Heart left ventricle (tissue), 16 donors: ENCODE measurements at regions not wholly inside any gene's neighbourhood (a gene's known extent, or its start where the extent isn't known, plus 50 kb on each side); places are given as distances from the start of the nearest gene placed in this dataset.
"Not testable (repeated sequence)": the region's sequence is repeated elsewhere in the genome, so short reads cannot be mapped to it uniquely, and the experiment has no call there.

Experiments used
- ATAC-seq, 4 donors: fragments of 200-7000 bp; cut with Tn5 transposase; one replicate each; pipeline ENCODE4 v1.9.1; 2020 to 2022; ENCODE audit warnings: moderate library complexity in 4 of 4, mild to moderate bottlenecking in 3 of 4, moderate number of reproducible peaks in 1 of 4
- DNase-seq, 5 donors: peaks; one replicate each; pipeline ENCODE4 v3.0.0-alpha.2; 2020
- H3K27ac ChIP-seq, 12 donors: fragments of 200-600 bp; sonication (generic) in 4 of 12; one replicate each; pipeline versions ENCODE4 v1.5.0 to v1.8.0; 2016 to 2022; ENCODE audit warnings: mild to moderate bottlenecking in 2 of 12
- H3K27me3 ChIP-seq, 9 donors: fragments of 200-600 bp; sonication (generic) in 2 of 9; one replicate each; pipeline versions ENCODE4 v1.5.1 to v1.8.0; 2016 to 2022; ENCODE audit warnings: mild to moderate bottlenecking in 3 of 9
- H3K36me3 ChIP-seq, 9 donors: fragments of 200-600 bp; sonication (generic) in 2 of 9; one replicate each; pipeline versions ENCODE4 v1.5.0 to v1.8.0; 2018 to 2022; ENCODE audit warnings: mild to moderate bottlenecking in 2 of 9
- H3K4me1 ChIP-seq, 12 donors: fragments of 200-600 bp; sonication (generic) in 4 of 12; one replicate each; pipeline versions ENCODE4 v1.5.0 to v1.8.0; 2016 to 2022; ENCODE audit warnings: mild to moderate bottlenecking in 3 of 12
- H3K4me3 ChIP-seq, 12 donors: fragments of 200-600 bp; sonication (generic) in 4 of 12; one replicate each; pipeline versions ENCODE4 v1.5.0 to v1.8.0; 2017 to 2022; ENCODE audit warnings: mild to moderate bottlenecking in 9 of 12, moderate library complexity in 4 of 12
- H3K9me3 ChIP-seq, 12 donors: fragments of 200-600 bp; sonication (generic) in 4 of 12; one replicate each; pipeline versions ENCODE4 v1.5.0 to v1.8.0; 2016 to 2022; ENCODE audit warnings: mild to moderate bottlenecking in 1 of 12
- POLR2A ChIP-seq, 2 donors: fragments of 450-650 bp; IDR thresholded peaks; one replicate each; pipeline ENCODE4 v1.6.1; 2017; ENCODE audit warnings: antibody characterized with exemption in 2 of 2, mild to moderate bottlenecking in 2 of 2, moderate library complexity in 2 of 2
- WGBS, 4 donors: extraction: QIAGEN DNeasy Blood & Tissue Kit in 2 of 4; methylation state at CpG; one replicate each; pipeline versions ENCODE4 v1.1.5 to v1.1.7; 2013 to 2018; 5-methylcytosine and 5-hydroxymethylcytosine counted together
- intact Hi-C, 10 donors: fragments of 100-400 bp; cut with DNase I; formaldehyde crosslinking; loops; one replicate each; pipeline versions ENCODE4 v1.11.1 to v1.14.2; 2022
- TF ChIP-seq, protein P1 (sequence below), 12 donors: fragments of 200-600 bp; sonication (generic) in 4 of 12; IDR thresholded peaks; one replicate each; pipeline versions ENCODE4 v1.5.0 to v1.8.0; 2018 to 2022; ENCODE audit warnings: antibody characterized with exemption in 12 of 12, mild to moderate bottlenecking in 5 of 12
- donor health status: ischemic (EF 13 %, LVEDD 7.1; RV severe dilation, severe dysfunction).
- donor health status: healthy with polysubstance abuse.
- donor health status: DM: no; HTN: yes; CAD: no.
- donor health status: DM: no; HTN: no; CAD: no.
- donor health status: ischemic (EF 25% LVEDD 6.9; RV normal size, moderate dysfunction).
- donor health status: ischemic (EF 25% LVEDD 5.7; RV mildly dilated, moderate dysfunction).
- donor health status: healthy.
- donor health status: DM: yes; HTN: yes; CAD: no.
- donor health status: ischemic (EF 35%, LVEDD 5.7; RV mildly dilated, moderate dysfunction).
- donor health status: nonischemic (EF 11% LVEDD 7.7; RV severe dilation, severe dysfunction).
- donor health status: DM: yes; HTN: yes; CAD: no.
- donor health status: PGD.
- donor health status: ischemic (EF 29% LVEDD 5.4; RV normal size, mild dysfunction).
- donor health status: nonischemic (EF 23%, LVEDD 6.1; RV moderate dilation, normal function).

DNA sequence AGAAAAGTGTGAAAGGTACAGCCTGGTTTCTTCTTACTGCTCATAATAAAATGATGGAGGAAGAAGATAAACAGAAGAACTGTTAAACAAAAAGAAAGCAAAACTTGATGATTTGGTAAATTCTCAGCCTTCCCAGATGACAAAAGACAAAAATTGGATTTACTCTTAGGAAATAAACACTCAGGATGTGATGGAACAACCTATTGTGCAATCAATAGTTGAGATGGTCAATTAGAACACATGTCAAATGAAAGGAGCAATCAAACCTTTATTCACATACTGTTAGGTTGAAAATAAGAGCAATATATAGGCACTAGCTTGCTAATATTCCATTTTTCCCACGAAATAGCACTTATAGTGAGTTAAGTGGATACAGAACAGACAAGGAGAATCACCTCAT, 1174.0 kb upstream of the SLC39A10 start:
- Histone ChIP-seq H3K36me3 (no peaks in the 10 kb centered on the region), H3K27ac (no peak overlapping the region), H3K4me3 (no peak overlapping the region), H3K4me1 (no peaks in the 10 kb centered on the region), H3K27me3 (no peaks in the 10 kb centered on the region), H3K9me3 (no peaks in the 10 kb centered on the region)
- no peak for DNase-seq
- intact Hi-C loops = no loop called here
- no peak for ATAC-seq
- TF ChIP-seq POLR2A (IDR thresholded peaks at IDR 0.05) = no peak
- TF ChIP-seq, protein P1, sequence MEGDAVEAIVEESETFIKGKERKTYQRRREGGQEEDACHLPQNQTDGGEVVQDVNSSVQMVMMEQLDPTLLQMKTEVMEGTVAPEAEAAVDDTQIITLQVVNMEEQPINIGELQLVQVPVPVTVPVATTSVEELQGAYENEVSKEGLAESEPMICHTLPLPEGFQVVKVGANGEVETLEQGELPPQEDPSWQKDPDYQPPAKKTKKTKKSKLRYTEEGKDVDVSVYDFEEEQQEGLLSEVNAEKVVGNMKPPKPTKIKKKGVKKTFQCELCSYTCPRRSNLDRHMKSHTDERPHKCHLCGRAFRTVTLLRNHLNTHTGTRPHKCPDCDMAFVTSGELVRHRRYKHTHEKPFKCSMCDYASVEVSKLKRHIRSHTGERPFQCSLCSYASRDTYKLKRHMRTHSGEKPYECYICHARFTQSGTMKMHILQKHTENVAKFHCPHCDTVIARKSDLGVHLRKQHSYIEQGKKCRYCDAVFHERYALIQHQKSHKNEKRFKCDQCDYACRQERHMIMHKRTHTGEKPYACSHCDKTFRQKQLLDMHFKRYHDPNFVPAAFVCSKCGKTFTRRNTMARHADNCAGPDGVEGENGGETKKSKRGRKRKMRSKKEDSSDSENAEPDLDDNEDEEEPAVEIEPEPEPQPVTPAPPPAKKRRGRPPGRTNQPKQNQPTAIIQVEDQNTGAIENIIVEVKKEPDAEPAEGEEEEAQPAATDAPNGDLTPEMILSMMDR (IDR thresholded peaks at IDR 0.05) = no peak
- 14 to 29% (median 25%) methylated on average over 1 of the region's 1 CpG for WGBS, 4 donors

DNA sequence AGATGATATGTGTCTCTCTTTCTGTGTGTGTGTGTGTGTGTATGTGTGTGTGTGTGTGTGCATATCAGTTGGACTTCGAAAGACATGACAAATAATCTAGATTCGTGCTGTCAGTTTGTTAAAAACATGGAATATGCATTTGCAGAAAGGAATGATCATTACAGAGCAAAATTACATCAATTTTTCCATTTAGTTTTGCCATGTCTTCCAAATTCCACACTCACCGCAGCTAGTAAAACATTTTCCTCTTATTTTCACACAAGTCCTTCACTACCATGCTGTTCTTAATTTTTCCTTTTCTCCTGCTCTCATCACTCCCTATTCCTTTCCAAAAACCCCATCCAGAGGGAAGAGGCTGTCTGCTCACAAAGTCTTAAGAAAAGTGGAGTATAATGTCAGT, 1191.4 kb upstream of the SLC39A10 start:
- no peaks in the 10 kb centered on the region for H3K27me3 ChIP-seq

DNA sequence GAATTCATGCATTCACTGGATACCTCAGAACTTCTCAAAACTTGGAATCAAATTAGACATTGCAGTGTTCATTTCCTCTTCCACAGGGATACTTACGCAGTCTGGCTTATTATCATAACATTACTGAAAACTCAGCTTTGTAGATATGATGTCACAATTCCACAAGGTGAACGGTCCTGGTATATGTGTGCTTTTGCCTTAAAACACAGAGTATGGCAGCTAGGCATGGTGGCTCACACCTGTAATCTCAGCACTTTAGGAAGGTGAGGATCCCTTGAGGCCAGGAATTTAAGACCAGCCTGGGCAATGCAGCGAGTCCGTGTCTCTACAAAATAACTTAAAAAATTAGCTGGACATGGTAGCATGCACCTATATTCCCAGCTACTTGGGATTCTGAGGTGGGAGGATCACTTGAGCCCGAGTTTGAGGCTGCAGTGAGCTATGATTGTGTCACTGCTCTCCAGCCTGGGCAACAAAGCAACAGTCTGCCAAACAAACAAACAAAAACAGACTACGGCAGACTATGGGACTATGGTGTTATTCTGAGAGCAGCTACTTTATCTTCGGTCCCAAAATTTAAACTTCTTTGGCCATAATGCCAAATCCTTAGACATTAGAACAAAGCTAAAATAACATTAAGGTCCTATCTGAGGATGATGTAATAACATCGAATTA, 1191.9 kb upstream of the SLC39A10 start:
- Histone ChIP-seq H3K27ac (no peak overlapping the region), H3K27me3 (no peaks in the 10 kb centered on the region), H3K36me3 (no peaks in the 10 kb centered on the region), H3K4me1 (no peaks in the 10 kb centered on the region), H3K9me3 (peaks cover 0 to 4% (median 0%) of the 10 kb centered on the region in 12 donors), H3K4me3 (no peak overlapping the region)
- 67 to 84% (median 70%) methylated on average over 7 to 8 of the region's 8 CpGs for WGBS, 4 donors
- intact Hi-C loops = no loop called here
- no peak for ATAC-seq
- no peak for DNase-seq
- no peak for TF ChIP-seq POLR2A (IDR thresholded peaks at IDR 0.05)
- TF ChIP-seq, protein P1 (IDR thresholded peaks at IDR 0.05) = no peak

More for the DNA sequence above, 1191.4 kb upstream of the SLC39A10 start:
- DNase-seq (no peak), ATAC-seq (no peak)
- no peak for TF ChIP-seq POLR2A (IDR thresholded peaks at IDR 0.05)
- TF ChIP-seq, protein P1 (IDR thresholded peaks at IDR 0.05) = no peak
- H3K9me3 ChIP-seq = peaks cover 0 to 4% (median 0%) of the 10 kb centered on the region in 12 donors
- H3K27ac ChIP-seq = no peak overlapping the region
- no peak overlapping the region for H3K4me3 ChIP-seq
- no peaks in the 10 kb centered on the region for H3K36me3 ChIP-seq
- WGBS, 4 donors = 65 to 84% (median 69%) methylated on average over 3 of the region's 3 CpGs
- intact Hi-C loops = no loop called here
- no peaks in the 10 kb centered on the region for H3K4me1 ChIP-seq

GRCh38 chr2:194462883-194463282, 1194.1 kb upstream of the SLC39A10 start:
- DNase-seq, H3K27ac ChIP-seq, H3K27me3 ChIP-seq, H3K36me3 ChIP-seq, H3K9me3 ChIP-seq, intact Hi-C loops, ATAC-seq, H3K4me1 ChIP-seq, H3K4me3 ChIP-seq: not testable (repeated sequence)
- 48 to 50% (median 49%) methylated on average over 2 of the region's 2 CpGs for WGBS, 4 donors

DNA sequence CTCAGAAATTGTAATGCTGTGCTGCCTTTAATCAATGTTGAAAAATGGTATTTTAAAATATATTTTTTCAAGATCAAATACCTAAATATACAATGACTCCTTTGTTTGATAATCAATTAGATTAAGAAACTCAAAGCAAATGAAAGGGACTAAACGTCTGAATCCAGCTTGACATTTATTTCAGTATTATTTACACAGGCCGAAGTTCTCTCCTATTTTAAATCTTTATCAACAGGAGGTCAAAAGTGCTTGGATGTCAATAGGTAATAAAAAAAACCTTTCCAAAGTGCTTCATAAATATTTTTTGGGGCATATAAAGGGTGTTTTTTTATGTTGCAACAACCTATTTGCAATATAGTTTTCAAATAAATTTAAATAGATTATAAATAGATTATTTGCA, 1201.7 kb upstream of the SLC39A10 start:
- intact Hi-C loops = no loop called here
- H3K36me3 ChIP-seq = no peaks in the 10 kb centered on the region
- 64 to 69% (median 64%) methylated on average over 2 of the region's 2 CpGs for WGBS, 4 donors
- no peaks in the 10 kb centered on the region for H3K4me1 ChIP-seq
- H3K27me3 ChIP-seq = no peaks in the 10 kb centered on the region
- H3K4me3 ChIP-seq = no peak overlapping the region
- no peak overlapping the region for H3K27ac ChIP-seq
- ATAC-seq (no peak), DNase-seq (no peak)
- no peaks in the 10 kb centered on the region for H3K9me3 ChIP-seq
- TF ChIP-seq, protein P1 (IDR thresholded peaks at IDR 0.05) = no peak
- TF ChIP-seq POLR2A (IDR thresholded peaks at IDR 0.05) = no peak
